GM19455 (cell line): ENCODE measurements at regions not wholly inside any gene's neighbourhood (a gene's known extent, or its start where the extent isn't known, plus 50 kb on each side); places are given as distances from the start of the nearest gene placed in this dataset.
"Not testable (repeated sequence)": the region's sequence is repeated elsewhere in the genome, so short reads cannot be mapped to it uniquely, and the experiment has no call there.

Source experiments
- ATAC-seq: cut with Tn5 transposase; IDR thresholded peaks from one replicate; pipeline ENCODE4 v1.9.1; 2021; ENCODE audit not compliant: unreplicated experiment

GRCh38 chr15:91356083-91356482, 256.0 kb downstream of the SV2B start:
- no peak for ATAC-seq

- ATAC-seq = no peak
Observed at GRCh38 chr15:91357011-91357410, 257.0 kb downstream of the SV2B start.

- ATAC-seq = no peak
Observed at GRCh38 chr15:91357486-91357885, 257.4 kb downstream of the SV2B start.

GRCh38 chr15:91358405-91358804, 258.3 kb downstream of the SV2B start:
- ATAC-seq = no peak

DNA sequence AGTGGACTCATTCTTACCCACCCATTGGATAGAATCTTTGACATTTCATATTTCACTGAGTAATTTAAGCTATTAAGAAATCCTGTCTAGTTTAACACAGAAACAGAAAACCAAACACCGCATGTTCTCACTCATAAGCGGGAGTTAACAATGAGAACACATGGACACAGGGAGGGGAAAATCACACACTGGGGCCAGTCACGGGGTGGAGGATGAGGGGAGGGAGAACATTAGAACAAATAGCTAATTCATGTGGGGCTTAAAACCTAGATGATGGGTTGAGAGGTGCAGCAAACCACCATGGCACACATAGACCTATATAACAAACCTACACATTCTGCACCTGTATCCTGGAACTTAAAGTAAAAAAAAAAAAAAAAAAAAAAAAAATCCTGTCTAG, 261.6 kb downstream of the SV2B start:
- ATAC-seq = not testable (repeated sequence)

DNA sequence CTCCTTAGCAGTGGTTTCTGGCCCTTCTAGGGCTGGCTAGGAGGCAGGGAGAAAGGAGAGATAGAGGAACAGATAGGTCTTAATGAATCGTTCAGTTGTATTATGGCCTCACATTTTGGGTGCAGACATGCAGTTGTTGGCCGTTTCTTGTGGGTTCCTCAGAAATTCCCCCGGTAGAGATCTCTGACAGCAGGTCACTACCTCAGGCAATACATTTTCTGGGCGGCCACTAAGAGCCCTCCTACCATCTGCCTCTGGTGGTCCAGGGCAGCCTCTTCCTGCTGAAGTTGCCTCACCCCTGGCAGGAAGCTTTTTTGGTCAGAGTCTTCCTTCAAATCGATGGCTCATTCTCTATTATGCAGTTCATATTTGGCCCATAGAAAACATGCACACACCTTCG, 266.1 kb downstream of the SV2B start:
- no peak for ATAC-seq

GRCh38 chr15:91368611-91369010, 268.6 kb downstream of the SV2B start:
- no peak for ATAC-seq

DNA sequence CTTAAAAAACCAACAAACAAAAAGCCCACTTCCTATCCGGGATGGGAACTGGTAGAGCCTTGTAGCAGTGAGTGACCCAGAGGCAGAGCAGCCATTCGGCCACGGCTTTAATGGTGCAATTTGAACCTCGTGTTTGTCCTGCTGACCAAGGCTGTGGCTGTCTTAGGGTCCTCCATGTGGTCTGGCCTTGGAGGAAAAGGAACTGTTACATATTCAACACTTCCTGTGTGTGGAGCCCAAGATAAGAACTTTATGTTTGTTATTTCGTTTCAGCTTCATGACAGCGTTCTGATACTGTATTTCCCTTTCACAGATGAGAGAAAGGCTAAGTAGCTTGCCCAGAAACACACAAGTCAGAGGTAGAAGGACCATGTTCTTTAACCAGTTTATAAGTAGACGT, 269.8 kb downstream of the SV2B start:
- ATAC-seq = no peak

DNA sequence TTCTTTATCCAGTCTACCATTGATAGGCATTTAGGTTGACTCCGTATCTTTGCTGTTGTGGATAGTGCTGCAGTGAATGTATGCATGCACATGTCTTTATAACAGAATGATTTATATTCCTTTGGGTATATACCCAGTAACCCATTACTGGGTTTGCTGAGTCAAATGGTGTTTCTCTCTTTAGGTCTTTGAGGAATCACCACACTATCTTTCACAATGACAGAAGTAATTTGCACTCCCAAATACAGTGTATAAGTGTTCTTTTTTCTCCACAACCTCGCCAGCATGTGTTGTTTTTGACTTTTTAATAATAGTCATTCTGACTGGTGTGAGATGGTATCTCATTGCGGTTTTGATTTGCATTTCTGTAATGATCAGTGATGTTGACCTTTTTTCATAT, 271.3 kb downstream of the SV2B start:
- not testable (repeated sequence) for ATAC-seq

- ATAC-seq = no peak
Observed at GRCh38 chr15:91374336-91374735, 274.3 kb downstream of the SV2B start.

GRCh38 chr15:91376038-91376437, 276.0 kb downstream of the SV2B start:
- no peak for ATAC-seq

GRCh38 chr15:91380114-91380513, 280.1 kb downstream of the SV2B start:
- no peak for ATAC-seq

- ATAC-seq = no peak
Observed at GRCh38 chr15:91383532-91383931, 283.5 kb downstream of the SV2B start.

DNA sequence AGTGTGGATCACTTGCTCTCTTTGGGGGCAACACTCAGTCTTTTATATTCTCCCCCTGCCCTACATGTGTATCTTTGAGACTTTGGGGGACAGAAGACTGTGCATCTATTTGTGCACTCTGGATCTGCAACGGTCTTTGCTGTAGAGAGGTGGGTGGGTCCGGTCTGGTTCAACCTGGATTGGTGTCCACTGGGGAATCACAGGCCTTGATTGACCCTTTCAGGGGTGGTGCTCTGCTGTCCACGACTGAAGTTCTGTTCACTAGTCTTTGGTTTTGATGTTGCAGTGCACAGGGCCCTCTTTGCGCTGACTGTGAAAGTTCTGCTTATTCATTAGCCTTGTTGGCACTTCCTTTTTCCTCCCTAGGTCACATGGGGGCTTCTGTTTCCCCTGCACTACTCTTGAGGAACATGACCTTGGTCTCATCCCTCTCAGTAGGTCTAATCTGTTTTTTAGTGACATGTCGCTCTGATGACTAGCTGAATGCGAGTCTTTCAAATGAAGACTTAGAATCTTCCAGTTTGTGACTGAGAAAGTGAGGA, 284.2 kb downstream of the SV2B start:
- ATAC-seq = no peak

GRCh38 chr15:91385311-91385710, 285.3 kb downstream of the SV2B start:
- no peak for ATAC-seq

GRCh38 chr15:91393186-91393585, 293.1 kb downstream of the SV2B start:
- no peak for ATAC-seq

GRCh38 chr15:91400481-91400880, 300.4 kb downstream of the SV2B start:
- ATAC-seq = no peak

DNA sequence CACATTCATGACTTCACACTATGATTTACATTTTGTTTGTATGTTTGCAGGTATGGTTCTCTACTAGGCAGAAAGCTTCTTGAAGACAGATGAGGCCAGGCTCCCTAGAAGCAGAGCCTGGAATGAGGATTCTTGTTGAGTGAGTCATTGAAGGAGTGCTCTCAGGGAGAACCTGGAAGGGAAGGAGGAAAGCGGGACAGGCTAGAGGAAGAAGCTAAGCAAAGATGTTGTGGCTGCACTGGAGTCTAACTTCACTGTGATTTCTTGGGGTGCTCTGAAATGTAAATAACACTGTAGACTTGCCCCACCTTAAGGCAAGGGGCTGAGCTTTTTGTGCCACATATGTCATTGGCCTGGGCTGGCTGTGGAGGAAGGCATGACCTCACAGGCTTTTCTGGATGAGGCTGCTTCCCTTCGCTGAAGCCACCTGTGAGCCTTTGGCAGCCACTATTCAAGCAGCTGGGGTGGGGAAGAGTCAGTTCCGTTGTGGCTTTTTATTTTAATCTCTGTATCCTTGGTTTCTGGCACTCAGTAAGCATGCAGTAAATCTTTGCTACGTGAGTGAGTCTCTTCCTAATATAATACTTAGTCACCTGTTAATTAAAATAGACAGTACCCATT, 307.3 kb downstream of the SV2B start:
- no peak for ATAC-seq

GRCh38 chr15:91408476-91409076, 308.5 kb downstream of the SV2B start:
- ATAC-seq = no peak

- no peak for ATAC-seq
Observed at GRCh38 chr15:91409387-91409786, 309.3 kb downstream of the SV2B start.

- ATAC-seq = no peak
Observed at GRCh38 chr15:91411586-91411985, 311.5 kb downstream of the SV2B start.

GRCh38 chr15:91412138-91412928, 312.3 kb downstream of the SV2B start:
- ATAC-seq = no peak
